SJSA1 (cell line): ENCODE measurements at regions not wholly inside any gene's neighbourhood (a gene's known extent, or its start where the extent isn't known, plus 50 kb on each side); places are given as distances from the start of the nearest gene placed in this dataset.
"Not testable (repeated sequence)": the region's sequence is repeated elsewhere in the genome, so short reads cannot be mapped to it uniquely, and the experiment has no call there.

Experiments
- DNase-seq, 2 experiments: peaks; one replicate each; pipeline ENCODE4 v3.0.0-alpha.2; 2015 to 2020; ENCODE audit warnings: low spot score in 2 of 2, low read depth in 1 of 2
- H3K27ac ChIP-seq: fragments of 250-450 bp; sonication (Bioruptor Pico); 2 replicates; pipeline ENCODE4 v1.5.1; 2020; ENCODE audit warnings: mild to moderate bottlenecking, moderate library complexity
- H3K27me3 ChIP-seq: fragments of 250-450 bp; sonication (Bioruptor Pico); replicated peaks from 2 replicates; pipeline ENCODE4 v1.5.1; 2020; ENCODE audit warnings: mild to moderate bottlenecking, moderate library complexity
- H3K36me3 ChIP-seq: fragments of 250-450 bp; sonication (Bioruptor Pico); 2 replicates; pipeline ENCODE4 v1.5.1; 2020; ENCODE audit warnings: mild to moderate bottlenecking
- H3K4me1 ChIP-seq: fragments of 250-450 bp; sonication (Bioruptor Pico); replicated peaks from 2 replicates; pipeline ENCODE4 v1.6.1; 2021; ENCODE audit warnings: mild to moderate bottlenecking
- H3K4me3 ChIP-seq: fragments of 250-450 bp; sonication (Bioruptor Pico); 2 replicates; pipeline ENCODE4 v1.5.1; 2020; ENCODE audit warnings: mild to moderate bottlenecking
- H3K9me3 ChIP-seq: fragments of 250-450 bp; sonication (Bioruptor Pico); replicated peaks from 2 replicates; pipeline ENCODE4 v1.5.1; 2020; ENCODE audit warnings: mild to moderate bottlenecking

- Histone ChIP-seq H3K4me1 (peaks cover 9% of the 10 kb centered on the region), H3K36me3 (no peaks in the 10 kb centered on the region), H3K4me3 (no peak overlapping the region), H3K9me3 (no peaks in the 10 kb centered on the region), H3K27ac (no peak overlapping the region), H3K27me3 (no peaks in the 10 kb centered on the region)
- peak in 1 of 2 experiments; percentile 26 for DNase-seq
Measured at GRCh38 chr7:131931370-131931769, 374.9 kb upstream of the PODXL start.

- no peak for DNase-seq
- Histone ChIP-seq H3K27me3 (0 out of 2 replicates have a peak, but pooled peaks cover 5% of the 10 kb centered on the region), H3K9me3 (no peaks in the 10 kb centered on the region), H3K4me3 (no peak overlapping the region), H3K4me1 (no peaks in the 10 kb centered on the region), H3K27ac (no peak overlapping the region), H3K36me3 (no peaks in the 10 kb centered on the region)
Measured at GRCh38 chr7:131929632-131930031, 373.2 kb upstream of the PODXL start.

GRCh38 chr7:131927770-131928423 is 371.5 kb upstream of the PODXL start:
- no peak overlapping the region for H3K27ac ChIP-seq
- H3K9me3 ChIP-seq: no peaks in the 10 kb centered on the region
- 0 out of 2 replicates have a peak, but pooled peaks cover 5% of the 10 kb centered on the region for H3K27me3 ChIP-seq
- H3K36me3 ChIP-seq: no peaks in the 10 kb centered on the region
- no peak overlapping the region for H3K4me3 ChIP-seq
- H3K4me1 ChIP-seq: no peaks in the 10 kb centered on the region
- DNase-seq: no peak

- no peaks in the 10 kb centered on the region for H3K36me3 ChIP-seq
- DNase-seq: no peak
- H3K27ac ChIP-seq: no peak overlapping the region
- H3K4me1 ChIP-seq: no peaks in the 10 kb centered on the region
- H3K4me3 ChIP-seq: no peak overlapping the region
- 0 out of 2 replicates have a peak, but pooled peaks cover 5% of the 10 kb centered on the region for H3K27me3 ChIP-seq
- no peaks in the 10 kb centered on the region for H3K9me3 ChIP-seq
Measured at GRCh38 chr7:131925636-131926035, 369.2 kb upstream of the PODXL start.

GRCh38 chr7:131924857-131925256 is 368.4 kb upstream of the PODXL start:
- Histone ChIP-seq H3K27me3 (0 out of 2 replicates have a peak, but pooled peaks cover 5% of the 10 kb centered on the region), H3K27ac (no peak overlapping the region), H3K4me3 (no peak overlapping the region), H3K4me1 (no peaks in the 10 kb centered on the region), H3K36me3 (no peaks in the 10 kb centered on the region), H3K9me3 (no peaks in the 10 kb centered on the region)
- DNase-seq: no peak

GRCh38 chr7:131922948-131923347 is 366.5 kb upstream of the PODXL start:
- not testable (repeated sequence) for DNase-seq, H3K36me3 ChIP-seq, H3K4me1 ChIP-seq, H3K27ac ChIP-seq, H3K4me3 ChIP-seq, H3K27me3 ChIP-seq, H3K9me3 ChIP-seq

GRCh38 chr7:131921016-131921415 is 364.6 kb upstream of the PODXL start:
- Histone ChIP-seq H3K4me1 (no peaks in the 10 kb centered on the region), H3K9me3 (no peaks in the 10 kb centered on the region), H3K27ac (no peak overlapping the region), H3K4me3 (no peak overlapping the region), H3K27me3 (0 out of 2 replicates have a peak, but pooled peaks cover 5% of the 10 kb centered on the region), H3K36me3 (no peaks in the 10 kb centered on the region)
- no peak for DNase-seq

- no peak for DNase-seq
- H3K4me1 ChIP-seq: no peaks in the 10 kb centered on the region
- no peaks in the 10 kb centered on the region for H3K9me3 ChIP-seq
- no peaks in the 10 kb centered on the region for H3K36me3 ChIP-seq
- H3K27me3 ChIP-seq: no peaks in the 10 kb centered on the region
- no peak overlapping the region for H3K4me3 ChIP-seq
- H3K27ac ChIP-seq: no peak overlapping the region
Measured at GRCh38 chr7:131919920-131920709, 363.7 kb upstream of the PODXL start.

GRCh38 chr7:131911112-131911511 is 354.7 kb upstream of the PODXL start:
- Histone ChIP-seq H3K36me3 (no peaks in the 10 kb centered on the region), H3K4me3 (no peak overlapping the region), H3K4me1 (peaks cover 6% of the 10 kb centered on the region), H3K9me3 (no peaks in the 10 kb centered on the region), H3K27ac (no peak overlapping the region), H3K27me3 (no peaks in the 10 kb centered on the region)
- no peak for DNase-seq

GRCh38 chr7:131909151-131909768 is 352.8 kb upstream of the PODXL start:
- DNase-seq: no peak
- no peak overlapping the region for H3K27ac ChIP-seq
- H3K4me1 ChIP-seq: peaks cover 6% of the 10 kb centered on the region
- no peaks in the 10 kb centered on the region for H3K27me3 ChIP-seq
- H3K36me3 ChIP-seq: no peaks in the 10 kb centered on the region
- H3K4me3 ChIP-seq: no peak overlapping the region
- H3K9me3 ChIP-seq: no peaks in the 10 kb centered on the region

- Histone ChIP-seq H3K27ac (no peak overlapping the region), H3K4me3 (no peak overlapping the region), H3K4me1 (peaks cover 6% of the 10 kb centered on the region), H3K36me3 (no peaks in the 10 kb centered on the region), H3K9me3 (no peaks in the 10 kb centered on the region), H3K27me3 (no peaks in the 10 kb centered on the region)
- DNase-seq: no peak
Measured at GRCh38 chr7:131908714-131909113, 352.3 kb upstream of the PODXL start.

- Histone ChIP-seq H3K36me3 (no peaks in the 10 kb centered on the region), H3K4me1 (no peaks in the 10 kb centered on the region), H3K27me3 (no peaks in the 10 kb centered on the region), H3K9me3 (no peaks in the 10 kb centered on the region), H3K4me3 (no peak overlapping the region), H3K27ac (no peak overlapping the region)
- DNase-seq: no peak
Measured at GRCh38 chr7:131905471-131905973, 349.1 kb upstream of the PODXL start.

- no peak for DNase-seq
- H3K27me3 ChIP-seq: no peaks in the 10 kb centered on the region
- H3K9me3 ChIP-seq: no peaks in the 10 kb centered on the region
- no peaks in the 10 kb centered on the region for H3K36me3 ChIP-seq
- H3K27ac ChIP-seq: no peak overlapping the region
- H3K4me1 ChIP-seq: no peaks in the 10 kb centered on the region
- H3K4me3 ChIP-seq: no peak overlapping the region
Measured at GRCh38 chr7:131904760-131905327, 348.4 kb upstream of the PODXL start.

- Histone ChIP-seq H3K4me1 (peaks cover 4% of the 10 kb centered on the region), H3K27me3 (no peaks in the 10 kb centered on the region), H3K27ac (no peak overlapping the region), H3K36me3 (no peaks in the 10 kb centered on the region), H3K9me3 (no peaks in the 10 kb centered on the region), H3K4me3 (no peak overlapping the region)
- DNase-seq: no peak
Measured at GRCh38 chr7:131903315-131903714, 346.9 kb upstream of the PODXL start.
